ENCODE measurements at regions not wholly inside any gene's neighbourhood (a gene's known extent, or its start where the extent isn't known, plus 50 kb on each side); places are given as distances from the start of the nearest gene placed in this dataset.

GRCh38 chr18:54767098-54767497 lies 61.2 kb upstream of the RAB27B start:
- TF ChIP-seq CTCF (IDR thresholded peaks at IDR 0.05 in 8 of 11, conservative IDR thresholded peaks at IDR 0.05 in 3 of 11) = no peak
- no peak for TF ChIP-seq POLR2AphosphoS5 (IDR thresholded peaks at IDR 0.05)
